Urinary bladder (tissue), 3 donors: ENCODE measurements at regions not wholly inside any gene's neighbourhood (a gene's known extent, or its start where the extent isn't known, plus 50 kb on each side); places are given as distances from the start of the nearest gene placed in this dataset.
"Not testable (repeated sequence)": the region's sequence is repeated elsewhere in the genome, so short reads cannot be mapped to it uniquely, and the experiment has no call there.

Experiments used
- DNase-seq: peaks from one replicate; pipeline ENCODE4 v3.0.0-alpha.2; 2015; ENCODE audit errors: extremely low spot score
- H3K27ac ChIP-seq: one replicate; pipeline ENCODE4 v1.5.1; 2013; ENCODE audit warnings: low read depth, mild to moderate bottlenecking, moderate library complexity
- H3K36me3 ChIP-seq: one replicate; pipeline ENCODE4 v1.6.1; 2013; ENCODE audit warnings: mild to moderate bottlenecking, moderate library complexity; ENCODE audit not compliant: insufficient read depth
- H3K4me1 ChIP-seq: one replicate; pipeline ENCODE4 v1.6.1; 2013; ENCODE audit warnings: mild to moderate bottlenecking, moderate library complexity; ENCODE audit not compliant: insufficient read depth
- H3K4me3 ChIP-seq: one replicate; pipeline ENCODE4 v1.5.1; 2013; ENCODE audit warnings: low read depth, low read length
- WGBS: extraction: QIAGEN DNeasy Blood & Tissue Kit; methylation state at CpG from one replicate; pipeline ENCODE4 v1.1.7; 2013; 5-methylcytosine and 5-hydroxymethylcytosine counted together
- donor health status: healthy with polysubstance abuse.
- donor health status: healthy.

GRCh38 chr5:152456815-152457443 lies 51.9 kb upstream of the NMUR2 start:
- Histone ChIP-seq H3K4me3 (no peak overlapping the region), H3K4me1 (no peaks in the 10 kb centered on the region), H3K36me3 (no peaks in the 10 kb centered on the region), H3K27ac (no peak overlapping the region)
- WGBS = 79% methylated on average over 3 of the region's 3 CpGs
- no peak for DNase-seq

- Histone ChIP-seq H3K27ac (no peak overlapping the region), H3K4me1 (no peaks in the 10 kb centered on the region), H3K36me3 (no peaks in the 10 kb centered on the region), H3K4me3 (no peak overlapping the region)
- 79% methylated on average over 4 of the region's 4 CpGs for WGBS
- DNase-seq = no peak
Measured at GRCh38 chr5:152462021-152462721, 57.1 kb upstream of the NMUR2 start.

- WGBS = 90% methylated on average over 4 of the region's 4 CpGs
- DNase-seq = no peak
Measured at GRCh38 chr5:152464048-152464447, 59.0 kb upstream of the NMUR2 start.

GRCh38 chr5:152465140-152465539 lies 60.1 kb upstream of the NMUR2 start:
- no peak for DNase-seq
- Histone ChIP-seq H3K4me1 (no peaks in the 10 kb centered on the region), H3K36me3 (no peaks in the 10 kb centered on the region), H3K4me3 (no peak overlapping the region), H3K27ac (no peak overlapping the region)

More at GRCh38 chr5:152464048-152464447, 59.0 kb upstream of the NMUR2 start:
- no peak overlapping the region for H3K4me3 ChIP-seq
- no peak overlapping the region for H3K27ac ChIP-seq
- H3K4me1 ChIP-seq = no peaks in the 10 kb centered on the region
- H3K36me3 ChIP-seq = no peaks in the 10 kb centered on the region

- H3K27ac ChIP-seq = no peak overlapping the region
- no peaks in the 10 kb centered on the region for H3K4me1 ChIP-seq
- 82% methylated on average over 3 of the region's 3 CpGs for WGBS
- DNase-seq = no peak
- no peak overlapping the region for H3K4me3 ChIP-seq
- no peaks in the 10 kb centered on the region for H3K36me3 ChIP-seq
Measured at GRCh38 chr5:152466085-152466745, 61.1 kb upstream of the NMUR2 start.

GRCh38 chr5:152470167-152470566 lies 65.1 kb upstream of the NMUR2 start:
- no peak overlapping the region for H3K4me3 ChIP-seq
- no peak overlapping the region for H3K27ac ChIP-seq
- WGBS = 64% methylated on average over 3 of the region's 3 CpGs
- no peaks in the 10 kb centered on the region for H3K4me1 ChIP-seq
- no peak for DNase-seq
- H3K36me3 ChIP-seq = no peaks in the 10 kb centered on the region

GRCh38 chr5:152472083-152472482 lies 67.0 kb upstream of the NMUR2 start:
- DNase-seq = no peak
- no peaks in the 10 kb centered on the region for H3K4me1 ChIP-seq
- H3K27ac ChIP-seq = no peak overlapping the region
- no peaks in the 10 kb centered on the region for H3K36me3 ChIP-seq
- H3K4me3 ChIP-seq = no peak overlapping the region

GRCh38 chr5:152474961-152475360 lies 69.9 kb upstream of the NMUR2 start:
- no peaks in the 10 kb centered on the region for H3K36me3 ChIP-seq
- no peak overlapping the region for H3K27ac ChIP-seq
- H3K4me3 ChIP-seq = no peak overlapping the region
- no peaks in the 10 kb centered on the region for H3K4me1 ChIP-seq
- no peak for DNase-seq
- WGBS = 58% methylated on average over 1 of the region's 1 CpG

- no peak for DNase-seq
- H3K27ac ChIP-seq = no peak overlapping the region
- H3K4me1 ChIP-seq = no peaks in the 10 kb centered on the region
- 37% methylated on average over 2 of the region's 2 CpGs for WGBS
- H3K4me3 ChIP-seq = no peak overlapping the region
- H3K36me3 ChIP-seq = no peaks in the 10 kb centered on the region
Measured at GRCh38 chr5:152477536-152477935, 72.5 kb upstream of the NMUR2 start.

- not testable (repeated sequence) for H3K27ac ChIP-seq, H3K4me3 ChIP-seq
- 96% methylated on average over 35 of the region's 35 CpGs for WGBS
Measured at GRCh38 chr5:152479866-152480265, 74.8 kb upstream of the NMUR2 start.

GRCh38 chr5:152480677-152481076 lies 75.6 kb upstream of the NMUR2 start:
- H3K4me3 ChIP-seq = not testable (repeated sequence)
- WGBS = 91% methylated on average over 12 of the region's 12 CpGs

More at GRCh38 chr5:152479866-152480265, 74.8 kb upstream of the NMUR2 start:
- DNase-seq, H3K4me1 ChIP-seq, H3K36me3 ChIP-seq: not testable (repeated sequence)

GRCh38 chr5:152487130-152487529 lies 82.1 kb upstream of the NMUR2 start:
- no peak overlapping the region for H3K27ac ChIP-seq
- 70% methylated on average over 5 of the region's 5 CpGs for WGBS
- no peaks in the 10 kb centered on the region for H3K36me3 ChIP-seq
- no peak for DNase-seq
- H3K4me1 ChIP-seq = no peaks in the 10 kb centered on the region
- H3K4me3 ChIP-seq = no peak overlapping the region

More at GRCh38 chr5:152480677-152481076, 75.6 kb upstream of the NMUR2 start:
- not testable (repeated sequence) for H3K36me3 ChIP-seq, DNase-seq, H3K4me1 ChIP-seq, H3K27ac ChIP-seq

- H3K4me1 ChIP-seq = no peaks in the 10 kb centered on the region
- no peak overlapping the region for H3K4me3 ChIP-seq
- DNase-seq = no peak
- no peak overlapping the region for H3K27ac ChIP-seq
- 72% methylated on average over 2 of the region's 2 CpGs for WGBS
- H3K36me3 ChIP-seq = no peaks in the 10 kb centered on the region
Measured at GRCh38 chr5:152488869-152489268, 83.8 kb upstream of the NMUR2 start.
